ENCODE measurements at regions not wholly inside any gene's neighbourhood (a gene's known extent, or its start where the extent isn't known, plus 50 kb on each side); places are given as distances from the start of the nearest gene placed in this dataset.
"Not testable (repeated sequence)": the region's sequence is repeated elsewhere in the genome, so short reads cannot be mapped to it uniquely, and the experiment has no call there.

DNA sequence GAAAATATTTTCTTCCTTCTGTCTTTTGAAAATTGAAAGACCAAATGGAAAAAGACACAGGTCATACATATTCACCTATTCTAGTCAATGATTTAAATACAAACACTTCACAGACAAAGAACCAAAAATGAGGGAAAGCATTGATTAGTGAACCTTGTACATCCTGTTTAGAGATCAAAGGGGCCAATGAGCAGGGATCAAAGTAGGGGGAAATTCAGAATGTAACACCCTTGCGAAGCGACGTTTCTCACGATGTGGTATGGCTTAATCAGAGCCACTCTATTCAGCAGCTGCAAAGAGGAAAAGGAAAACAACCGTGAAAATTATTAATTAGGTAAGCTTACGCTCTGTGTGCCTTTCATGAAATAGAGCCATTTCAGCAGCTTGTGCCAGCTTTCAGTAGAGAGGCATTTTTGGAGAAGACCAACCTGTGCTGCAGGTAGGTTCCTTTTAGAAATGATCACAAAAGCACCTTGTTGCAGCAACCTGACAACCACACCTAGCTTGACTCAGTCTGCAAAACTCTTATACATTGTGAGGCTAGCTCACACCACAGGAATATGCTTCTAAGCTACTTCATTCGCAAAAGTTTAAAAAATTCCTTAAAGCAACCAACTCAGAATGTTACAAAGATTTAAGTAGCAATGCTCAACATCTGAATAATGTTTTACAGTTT is 78.0 kb downstream of the DKK1 start:
- no peaks in the 10 kb centered on the region for H3K4me1 Mint-ChIP-seq
- H3K27ac Mint-ChIP-seq, result no peak overlapping the region

DNA sequence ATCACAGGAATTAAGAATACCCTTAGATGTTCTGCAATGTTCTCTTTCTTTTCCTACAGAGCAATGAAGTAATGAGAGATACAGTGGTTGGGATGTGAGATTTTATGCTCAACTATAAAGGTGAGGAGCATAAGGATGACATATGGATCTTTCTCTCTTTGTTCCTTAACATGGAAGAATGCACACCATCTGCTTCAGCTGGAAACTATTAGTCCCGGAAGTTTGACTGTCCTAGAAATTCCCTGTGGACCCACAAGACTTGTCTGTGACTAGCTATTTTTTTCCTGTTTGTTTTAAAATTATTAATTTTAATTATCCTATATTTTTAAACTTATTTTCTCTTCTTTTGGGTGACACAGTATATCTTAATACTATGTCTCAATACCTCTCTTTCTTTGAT is 80.2 kb downstream of the DKK1 start:
- H3K27ac ChIP-seq (ENCODE audit: insufficient read depth, low read length, poor library complexity, severe bottlenecking), result no peak overlapping the region
- peaks cover 0 to 15% (median 4%) of the 10 kb centered on the region in 7 donors for H3K9me3 Mint-ChIP-seq
- no peaks in the 10 kb centered on the region for H3K4me1 ChIP-seq (ENCODE audit: control insufficient read depth, insufficient read depth, low read length, poor library complexity, severe bottlenecking)
- H3K4me3 ChIP-seq (ENCODE audit: low read depth, low read length), result no peak overlapping the region
- ATAC-seq (ENCODE audit: low read depth in 2 of 2) (no peak), DNase-seq (no peak)
- no peak overlapping the region for H3K27ac Mint-ChIP-seq
- no peaks in the 10 kb centered on the region for H3K27me3 ChIP-seq (ENCODE audit: control insufficient read depth, insufficient read depth, low read length)
- no peaks in the 10 kb centered on the region for H3K36me3 Mint-ChIP-seq
- H3K4me3 Mint-ChIP-seq, result no peak overlapping the region
- no peaks in the 10 kb centered on the region for H3K9me3 ChIP-seq (ENCODE audit: control insufficient read depth in 2 of 2, low read length in 2 of 2)
- H3K27me3 Mint-ChIP-seq, result no peaks in the 10 kb centered on the region
- no peaks in the 10 kb centered on the region for H3K36me3 ChIP-seq (ENCODE audit: control insufficient read depth, insufficient read depth, low read length)
- H3K4me1 Mint-ChIP-seq, result no peaks in the 10 kb centered on the region

More for the DNA sequence above, 78.0 kb downstream of the DKK1 start:
- DNase-seq (no peak), ATAC-seq (ENCODE audit: low read depth in 2 of 2) (no peak)
- no peaks in the 10 kb centered on the region for H3K4me1 ChIP-seq (ENCODE audit: control insufficient read depth, insufficient read depth, low read length, poor library complexity, severe bottlenecking)
- H3K27me3 Mint-ChIP-seq, result no peaks in the 10 kb centered on the region
- no peaks in the 10 kb centered on the region for H3K36me3 Mint-ChIP-seq
- no peak overlapping the region for H3K4me3 Mint-ChIP-seq
- H3K9me3 Mint-ChIP-seq, result peaks cover 0 to 13% (median 6%) of the 10 kb centered on the region in 7 donors
- no peak overlapping the region for H3K27ac ChIP-seq (ENCODE audit: insufficient read depth, low read length, poor library complexity, severe bottlenecking)
- no peaks in the 10 kb centered on the region for H3K9me3 ChIP-seq (ENCODE audit: control insufficient read depth in 2 of 2, low read length in 2 of 2)
- H3K36me3 ChIP-seq (ENCODE audit: control insufficient read depth, insufficient read depth, low read length), result no peaks in the 10 kb centered on the region
- H3K4me3 ChIP-seq (ENCODE audit: low read depth, low read length), result no peak overlapping the region
- no peaks in the 10 kb centered on the region for H3K27me3 ChIP-seq (ENCODE audit: control insufficient read depth, insufficient read depth, low read length)

DNA sequence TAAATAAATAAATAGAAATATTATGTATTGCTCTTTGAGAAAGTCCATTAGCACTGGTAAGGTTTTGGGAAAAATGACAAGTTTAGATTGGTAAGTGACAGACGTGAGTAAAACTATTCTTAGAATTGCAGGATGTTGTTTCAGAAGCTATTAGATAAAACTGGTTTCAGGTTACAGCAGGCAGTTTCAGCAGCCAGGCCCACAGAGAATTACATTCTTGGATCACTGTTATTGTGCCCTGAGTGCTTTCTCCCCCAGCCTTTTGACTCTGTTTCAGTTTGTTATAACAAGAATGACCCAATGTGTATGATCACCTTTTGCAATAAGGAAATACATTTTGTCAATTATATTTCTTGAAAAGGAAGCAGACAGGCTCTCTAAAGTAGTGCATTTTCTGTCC is 86.5 kb downstream of the DKK1 start:
- ATAC-seq (ENCODE audit: low read depth in 2 of 2), result no peak
- Histone ChIP-seq H3K4me3 (ENCODE audit: low read depth, low read length) (no peak overlapping the region), H3K36me3 (ENCODE audit: control insufficient read depth, insufficient read depth, low read length) (no peaks in the 10 kb centered on the region), H3K27ac (ENCODE audit: insufficient read depth, low read length, poor library complexity, severe bottlenecking) (no peak overlapping the region), H3K27me3 (ENCODE audit: control insufficient read depth, insufficient read depth, low read length) (no peaks in the 10 kb centered on the region), H3K4me1 (ENCODE audit: control insufficient read depth, insufficient read depth, low read length, poor library complexity, severe bottlenecking) (no peaks in the 10 kb centered on the region), H3K9me3 (ENCODE audit: control insufficient read depth in 2 of 2, low read length in 2 of 2) (peaks cover 3 to 5% of the 10 kb centered on the region in 2 experiments)
- H3K36me3 Mint-ChIP-seq, result no peaks in the 10 kb centered on the region
- peaks cover 4 to 15% (median 8%) of the 10 kb centered on the region in 7 donors for H3K9me3 Mint-ChIP-seq
- no peaks in the 10 kb centered on the region for H3K27me3 Mint-ChIP-seq
- H3K4me3 Mint-ChIP-seq, result no peak overlapping the region
- no peak for DNase-seq
- no peak overlapping the region for H3K27ac Mint-ChIP-seq
- no peaks in the 10 kb centered on the region for H3K4me1 Mint-ChIP-seq

DNA sequence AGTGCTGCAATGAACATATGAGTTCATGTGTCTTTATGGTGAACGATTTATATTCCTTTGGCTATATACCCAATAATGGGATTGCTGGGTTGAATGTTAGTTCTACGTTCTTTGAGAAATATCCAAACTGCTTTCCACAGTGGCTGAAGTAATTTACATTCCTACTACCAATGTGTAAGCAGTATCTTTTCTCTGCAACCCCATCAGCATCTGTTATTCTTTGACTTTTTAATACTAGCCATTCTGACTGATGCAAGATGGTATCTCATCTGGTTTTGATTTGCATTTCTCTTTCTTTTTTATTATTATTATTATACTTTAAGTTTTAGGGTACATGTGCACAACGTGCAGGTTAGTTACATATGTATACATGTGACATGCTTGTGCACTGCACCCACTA is 89.7 kb downstream of the DKK1 start:
- H3K36me3 Mint-ChIP-seq; H3K27me3 Mint-ChIP-seq; H3K36me3 ChIP-seq (ENCODE audit: control insufficient read depth, insufficient read depth, low read length); ATAC-seq (ENCODE audit: low read depth in 2 of 2); H3K27me3 ChIP-seq (ENCODE audit: control insufficient read depth, insufficient read depth, low read length); H3K9me3 ChIP-seq (ENCODE audit: control insufficient read depth in 2 of 2, low read length in 2 of 2); DNase-seq; H3K4me3 Mint-ChIP-seq; H3K27ac ChIP-seq (ENCODE audit: insufficient read depth, low read length, poor library complexity, severe bottlenecking); H3K4me1 ChIP-seq (ENCODE audit: control insufficient read depth, insufficient read depth, low read length, poor library complexity, severe bottlenecking); H3K27ac Mint-ChIP-seq; H3K4me3 ChIP-seq (ENCODE audit: low read depth, low read length); H3K4me1 Mint-ChIP-seq: not testable (repeated sequence)
- H3K9me3 Mint-ChIP-seq, result peaks cover 8 to 23% (median 13%) of the 10 kb centered on the region in 7 donors

DNA sequence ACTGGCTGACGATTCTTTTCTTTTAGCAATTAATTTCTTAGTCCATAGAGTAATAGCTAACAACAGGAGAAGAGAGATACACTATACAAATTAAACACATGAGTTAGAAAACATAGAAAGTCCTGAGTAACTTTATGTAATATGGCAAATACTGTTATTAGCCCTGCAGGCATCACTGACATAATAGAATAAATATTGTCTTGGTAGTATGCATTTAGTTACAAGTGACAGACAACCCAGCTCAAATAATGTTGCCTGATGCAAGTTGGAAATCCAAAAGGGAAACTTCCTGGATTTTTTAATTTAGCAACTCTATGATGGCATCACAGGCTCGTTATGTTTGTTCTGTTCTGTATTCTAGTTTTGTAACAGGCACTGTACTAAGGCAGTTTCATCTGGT is 95.1 kb downstream of the DKK1 start:
- no peaks in the 10 kb centered on the region for H3K27me3 Mint-ChIP-seq
- no peak overlapping the region for H3K4me3 Mint-ChIP-seq
- no peak for ATAC-seq (ENCODE audit: low read depth in 2 of 2)
- Histone ChIP-seq H3K27ac (ENCODE audit: insufficient read depth, low read length, poor library complexity, severe bottlenecking) (no peak overlapping the region), H3K4me1 (ENCODE audit: control insufficient read depth, insufficient read depth, low read length, poor library complexity, severe bottlenecking) (no peaks in the 10 kb centered on the region), H3K9me3 (ENCODE audit: control insufficient read depth in 2 of 2, low read length in 2 of 2) (peaks cover 0 to 3% of the 10 kb centered on the region in 2 experiments), H3K27me3 (ENCODE audit: control insufficient read depth, insufficient read depth, low read length) (no peaks in the 10 kb centered on the region), H3K36me3 (ENCODE audit: control insufficient read depth, insufficient read depth, low read length) (no peaks in the 10 kb centered on the region), H3K4me3 (ENCODE audit: low read depth, low read length) (no peak overlapping the region)
- H3K4me1 Mint-ChIP-seq, result no peaks in the 10 kb centered on the region
- no peak for DNase-seq
- peaks cover 0 to 24% (median 12%) of the 10 kb centered on the region in 7 donors for H3K9me3 Mint-ChIP-seq
- no peaks in the 10 kb centered on the region for H3K36me3 Mint-ChIP-seq
- H3K27ac Mint-ChIP-seq, result no peak overlapping the region

DNA sequence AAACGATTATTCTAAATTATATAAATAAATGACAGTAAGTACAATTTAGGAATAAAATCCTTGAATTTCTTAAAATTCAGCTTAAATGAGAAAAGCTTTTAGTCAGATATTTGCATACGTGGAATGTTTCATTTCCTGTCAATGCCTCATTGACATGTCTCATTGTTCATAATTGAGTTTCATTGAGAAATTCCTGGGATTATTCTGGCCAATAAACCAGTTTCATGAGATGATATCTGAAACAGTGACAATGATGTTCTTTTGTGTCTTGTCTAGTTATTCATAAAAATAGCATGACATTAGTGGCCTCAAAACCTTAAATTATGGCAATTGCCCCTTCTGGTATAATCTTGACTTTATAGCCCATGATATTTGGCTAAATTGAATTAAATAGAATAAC is 95.8 kb downstream of the DKK1 start:
- Mint-ChIP-seq H3K27ac (no peak overlapping the region), H3K36me3 (no peaks in the 10 kb centered on the region), H3K9me3 (peaks cover 0 to 25% (median 12%) of the 10 kb centered on the region in 7 donors), H3K27me3 (no peaks in the 10 kb centered on the region), H3K4me3 (no peak overlapping the region), H3K4me1 (no peaks in the 10 kb centered on the region)
- H3K9me3 ChIP-seq (ENCODE audit: control insufficient read depth in 2 of 2, low read length in 2 of 2), result peaks cover 0 to 3% of the 10 kb centered on the region in 2 experiments
- no peak for DNase-seq
- H3K27ac ChIP-seq (ENCODE audit: insufficient read depth, low read length, poor library complexity, severe bottlenecking), result no peak overlapping the region
- no peak for ATAC-seq (ENCODE audit: low read depth in 2 of 2)
- no peak overlapping the region for H3K4me3 ChIP-seq (ENCODE audit: low read depth, low read length)
- H3K36me3 ChIP-seq (ENCODE audit: control insufficient read depth, insufficient read depth, low read length), result no peaks in the 10 kb centered on the region
- no peaks in the 10 kb centered on the region for H3K27me3 ChIP-seq (ENCODE audit: control insufficient read depth, insufficient read depth, low read length)
- H3K4me1 ChIP-seq (ENCODE audit: control insufficient read depth, insufficient read depth, low read length, poor library complexity, severe bottlenecking), result no peaks in the 10 kb centered on the region

DNA sequence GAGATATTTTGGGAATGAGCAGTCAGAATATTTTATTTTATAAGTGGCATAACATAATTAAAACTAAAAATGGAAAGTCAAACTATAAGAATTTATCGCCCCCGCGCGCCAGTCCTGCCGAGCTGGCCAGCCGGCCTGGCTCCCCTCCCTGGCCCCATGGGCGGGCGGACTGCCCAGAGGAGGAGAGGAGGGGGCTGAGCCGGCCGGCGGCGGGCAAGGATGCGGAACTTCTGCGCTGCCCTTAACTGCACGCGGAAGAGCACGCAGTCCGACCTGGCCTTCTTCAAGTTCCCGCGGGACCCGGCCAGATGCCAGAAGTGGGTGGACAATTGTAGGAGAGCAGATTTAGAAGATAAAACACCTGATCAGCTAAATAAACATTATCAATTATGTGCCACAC is 96.8 kb downstream of the DKK1 start:
- Mint-ChIP-seq H3K36me3 (no peaks in the 10 kb centered on the region), H3K27me3 (no peaks in the 10 kb centered on the region), H3K4me3 (no peak overlapping the region), H3K4me1 (no peaks in the 10 kb centered on the region), H3K9me3 (peaks cover 0 to 24% (median 10%) of the 10 kb centered on the region in 7 donors), H3K27ac (peak overlapping the region in 1 of 3 donors; percentile 72)
- no peak overlapping the region for H3K27ac ChIP-seq (ENCODE audit: insufficient read depth, low read length, poor library complexity, severe bottlenecking)
- DNase-seq (no peak), ATAC-seq (ENCODE audit: low read depth in 2 of 2) (no peak)
- H3K4me1 ChIP-seq (ENCODE audit: control insufficient read depth, insufficient read depth, low read length, poor library complexity, severe bottlenecking), result no peaks in the 10 kb centered on the region
- H3K27me3 ChIP-seq (ENCODE audit: control insufficient read depth, insufficient read depth, low read length), result no peaks in the 10 kb centered on the region
- no peak overlapping the region for H3K4me3 ChIP-seq (ENCODE audit: low read depth, low read length)
- H3K36me3 ChIP-seq (ENCODE audit: control insufficient read depth, insufficient read depth, low read length), result no peaks in the 10 kb centered on the region
- peaks cover 0 to 3% of the 10 kb centered on the region in 2 experiments for H3K9me3 ChIP-seq (ENCODE audit: control insufficient read depth in 2 of 2, low read length in 2 of 2)

DNA sequence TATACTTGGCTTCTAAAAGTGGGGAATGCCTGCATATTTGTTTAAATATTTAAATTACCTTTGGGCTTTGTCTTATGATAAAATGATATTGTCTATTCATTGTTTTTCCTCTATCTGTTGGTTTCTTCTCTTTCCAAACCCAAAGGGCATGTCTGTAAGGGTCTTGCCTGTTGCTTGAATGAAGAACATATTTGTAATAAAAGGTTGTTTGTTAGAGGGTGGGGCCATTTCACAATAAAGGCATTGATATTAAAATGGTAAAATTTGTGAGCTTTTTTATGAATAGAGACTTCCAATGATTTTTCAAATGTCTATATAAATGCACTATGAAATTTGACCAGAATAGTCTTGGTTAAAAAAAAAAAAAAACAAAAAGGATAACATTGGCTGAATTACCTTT is 105.2 kb downstream of the DKK1 start:
- Mint-ChIP-seq H3K4me3 (no peak overlapping the region), H3K27ac (no peak overlapping the region), H3K36me3 (no peaks in the 10 kb centered on the region), H3K4me1 (no peaks in the 10 kb centered on the region), H3K27me3 (no peaks in the 10 kb centered on the region), H3K9me3 (peaks cover 0 to 7% (median 2%) of the 10 kb centered on the region in 7 donors)
- Histone ChIP-seq H3K9me3 (ENCODE audit: control insufficient read depth in 2 of 2, low read length in 2 of 2) (peaks cover 2 to 8% of the 10 kb centered on the region in 2 experiments), H3K36me3 (ENCODE audit: control insufficient read depth, insufficient read depth, low read length) (no peaks in the 10 kb centered on the region), H3K27ac (ENCODE audit: insufficient read depth, low read length, poor library complexity, severe bottlenecking) (no peak overlapping the region), H3K27me3 (ENCODE audit: control insufficient read depth, insufficient read depth, low read length) (no peaks in the 10 kb centered on the region), H3K4me1 (ENCODE audit: control insufficient read depth, insufficient read depth, low read length, poor library complexity, severe bottlenecking) (no peaks in the 10 kb centered on the region), H3K4me3 (ENCODE audit: low read depth, low read length) (no peak overlapping the region)
- DNase-seq (no peak), ATAC-seq (ENCODE audit: low read depth in 2 of 2) (no peak)

All from CD4-positive, CD25-positive, alpha-beta regulatory T cell (primary cell).